Astrocyte (in vitro differentiated cells and primary cell): ENCODE measurements at regions not wholly inside any gene's neighbourhood (a gene's known extent, or its start where the extent isn't known, plus 50 kb on each side); places are given as distances from the start of the nearest gene placed in this dataset.

Experiments
- CTCF ChIP-seq: IDR thresholded peaks from 2 replicates; pipeline ENCODE4 v1.5.1; 2011; ENCODE audit warnings: low read depth, mild to moderate bottlenecking, inconsistent platforms, low read length, moderate library complexity; ENCODE audit not compliant: insufficient read depth
- EZH2 ChIP-seq: IDR thresholded peaks from 2 replicates; pipeline ENCODE4 v1.6.1; 2012; ENCODE audit warnings: mild to moderate bottlenecking, low read length, inconsistent platforms; ENCODE audit not compliant: insufficient read depth

- no peak for TF ChIP-seq CTCF
- TF ChIP-seq EZH2 = no peak
These were observed 142.0 kb downstream of the NSG2 start for GRCh38 chr5:174187481-174187880.
